ENCODE measurements at regions not wholly inside any gene's neighbourhood (a gene's known extent, or its start where the extent isn't known, plus 50 kb on each side); places are given as distances from the start of the nearest gene placed in this dataset.

- TF ChIP-seq EZH2 (IDR thresholded peaks at IDR 0.05; ENCODE audit: borderline replicate concordance, low read depth, low read length, severe bottlenecking) (no peak), POLR2A (IDR thresholded peaks at IDR 0.05; ENCODE audit: low read depth, low read length) (no peak), FOS (IDR thresholded peaks at IDR 0.05; ENCODE audit: borderline replicate concordance, insufficient read depth, low read length) (no peak), CTCF (IDR thresholded peaks at IDR 0.05; ENCODE audit: extremely low read depth in 1 of 2, insufficient read depth in 1 of 2, low read depth in 1 of 2, low read length in 2 of 2) (no peak), MYC (IDR thresholded peaks at IDR 0.05; ENCODE audit: low read depth, low read length) (no peak), GATA2 (IDR thresholded peaks at IDR 0.05; ENCODE audit: insufficient read depth, insufficient read length, low read depth, low read length) (no peak)
Measured at GRCh38 chr18:40904295-40904694, 1050.7 kb upstream of the PIK3C3 start.

Data from endothelial cell of umbilical vein (primary cell).